Upper lobe of right lung (tissue), 1 donor: ENCODE measurements at regions not wholly inside any gene's neighbourhood (a gene's known extent, or its start where the extent isn't known, plus 50 kb on each side); places are given as distances from the start of the nearest gene placed in this dataset.

Experiments
- ATAC-seq: fragments of 200-7000 bp; cut with Tn5 transposase; one replicate; pipeline ENCODE4 v1.9.1; 2020; ENCODE audit warnings: mild to moderate bottlenecking, moderate library complexity
- DNase-seq: peaks from one replicate; pipeline ENCODE4 v3.0.0-alpha.2; 2020
- H3K27ac ChIP-seq: fragments of 200-600 bp; one replicate; pipeline ENCODE4 v1.8.0; 2022
- H3K27me3 ChIP-seq: fragments of 200-600 bp; one replicate; pipeline ENCODE4 v1.8.0; 2022; ENCODE audit warnings: mild to moderate bottlenecking
- H3K36me3 ChIP-seq: fragments of 200-600 bp; one replicate; pipeline ENCODE4 v1.8.0; 2022
- H3K4me1 ChIP-seq: fragments of 200-600 bp; one replicate; pipeline ENCODE4 v1.8.0; 2022
- H3K4me3 ChIP-seq: fragments of 200-600 bp; one replicate; pipeline ENCODE4 v1.8.0; 2022; ENCODE audit warnings: mild to moderate bottlenecking
- H3K9me3 ChIP-seq: fragments of 200-600 bp; one replicate; pipeline ENCODE4 v1.8.0; 2022
- CTCF ChIP-seq: fragments of 200-600 bp; IDR thresholded peaks from one replicate; pipeline ENCODE4 v1.8.0; 2022; ENCODE audit warnings: antibody characterized with exemption
- intact Hi-C: fragments of 100-400 bp; cut with DNase I; formaldehyde crosslinking; loops from one replicate; pipeline ENCODE4 v1.11.0; 2022
- donor health status: DM: no; HTN: yes; CAD: no; lungs with severe emphysema.

DNA sequence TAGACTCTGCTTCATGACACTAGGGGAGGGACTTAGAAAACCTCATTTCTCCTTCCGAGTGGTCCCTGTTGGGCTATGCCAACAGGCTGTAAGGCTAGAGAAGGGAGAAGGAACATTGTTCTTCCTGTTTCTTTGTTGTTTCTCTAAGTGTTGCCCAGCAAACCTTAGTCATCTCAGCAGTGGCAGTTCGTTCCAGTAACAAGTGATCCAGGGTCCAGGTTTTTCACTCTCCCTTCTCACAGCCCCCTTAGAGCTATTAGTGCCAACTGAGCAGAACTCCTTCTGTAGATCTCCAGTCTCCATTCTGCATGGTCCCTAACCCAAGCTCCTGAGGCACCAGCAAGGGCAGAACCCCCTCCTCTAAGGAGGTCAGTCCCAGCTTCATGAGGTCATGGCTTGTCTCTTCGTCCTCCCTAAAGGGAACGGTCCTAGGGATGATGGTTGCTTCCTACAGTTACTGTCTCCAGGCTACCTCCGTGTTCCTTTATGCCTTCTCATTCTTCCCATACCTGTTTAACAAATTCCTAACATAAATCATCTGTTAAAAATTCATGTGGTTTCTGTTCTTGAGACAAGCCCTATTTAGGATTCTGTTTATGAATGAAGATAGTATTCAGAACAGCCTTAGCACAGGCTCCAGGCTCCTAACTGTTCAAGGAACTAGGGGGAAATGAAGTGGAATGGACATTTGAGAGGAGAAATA lies 168.6 kb upstream of the UBASH3B start:
- intact Hi-C loops = no loop called here
- H3K27me3 ChIP-seq = no peaks in the 10 kb centered on the region
- H3K36me3 ChIP-seq = no peaks in the 10 kb centered on the region
- no peak overlapping the region for H3K4me3 ChIP-seq
- DNase-seq (no peak), ATAC-seq (no peak)
- H3K27ac ChIP-seq = no peak overlapping the region
- TF ChIP-seq CTCF = no peak
- H3K9me3 ChIP-seq = peaks cover 20% of the 10 kb centered on the region
- H3K4me1 ChIP-seq = no peaks in the 10 kb centered on the region

- Histone ChIP-seq H3K4me3 (no peak overlapping the region), H3K36me3 (no peaks in the 10 kb centered on the region), H3K27ac (no peak overlapping the region), H3K27me3 (no peaks in the 10 kb centered on the region), H3K9me3 (peaks cover 17% of the 10 kb centered on the region), H3K4me1 (no peaks in the 10 kb centered on the region)
- no peak for TF ChIP-seq CTCF
- no peak for DNase-seq
- no peak for ATAC-seq
- intact Hi-C loops = no loop called here
Observed at GRCh38 chr11:122478986-122479385, 176.5 kb upstream of the UBASH3B start.

DNA sequence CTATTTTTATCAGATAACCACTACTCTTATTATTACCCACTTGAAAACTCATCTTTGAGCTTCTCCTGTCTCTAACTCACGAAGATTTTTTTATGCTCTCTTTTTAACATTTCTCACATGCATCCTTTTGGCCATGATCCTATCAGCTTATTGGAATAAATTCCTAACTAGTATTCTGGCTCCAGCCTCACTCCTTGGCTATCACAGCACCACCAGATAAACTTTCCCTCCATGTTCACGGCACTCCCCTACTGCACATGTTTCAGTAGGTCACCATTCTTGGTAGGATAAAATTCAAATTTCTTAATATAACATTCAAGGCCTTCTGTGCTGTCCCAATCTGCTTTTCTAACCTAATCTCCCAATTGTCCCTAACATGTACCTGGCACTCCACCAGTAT lies 186.6 kb upstream of the UBASH3B start:
- H3K27ac ChIP-seq = no peak overlapping the region
- intact Hi-C loops = no loop called here
- TF ChIP-seq CTCF = no peak
- no peaks in the 10 kb centered on the region for H3K27me3 ChIP-seq
- no peaks in the 10 kb centered on the region for H3K36me3 ChIP-seq
- no peak overlapping the region for H3K4me3 ChIP-seq
- H3K9me3 ChIP-seq = no peaks in the 10 kb centered on the region
- no peaks in the 10 kb centered on the region for H3K4me1 ChIP-seq
- DNase-seq = no peak
- no peak for ATAC-seq

DNA sequence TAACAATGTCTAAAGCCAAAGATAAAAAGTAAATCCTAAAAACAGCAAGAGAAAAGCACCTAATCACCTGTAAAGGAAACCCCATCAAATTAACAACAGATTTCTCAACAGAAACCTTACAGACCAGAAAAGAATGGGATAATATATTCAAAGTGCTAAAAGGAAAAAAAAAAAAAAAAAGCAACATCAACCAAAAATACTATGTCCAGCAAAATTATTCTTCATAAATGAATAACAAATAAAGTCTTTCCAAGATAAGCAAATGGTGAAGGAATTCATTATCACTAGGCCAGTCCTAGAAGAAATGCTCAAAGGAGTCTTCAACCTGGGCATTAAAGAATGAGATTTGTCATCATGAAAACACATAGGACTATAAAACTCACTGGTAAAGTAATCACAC lies 192.0 kb upstream of the UBASH3B start:
- H3K27me3 ChIP-seq = no peaks in the 10 kb centered on the region
- intact Hi-C loops = no loop called here
- DNase-seq = no peak

GRCh38 chr11:122459064-122459463 lies 196.5 kb upstream of the UBASH3B start:
- Histone ChIP-seq H3K4me1 (no peaks in the 10 kb centered on the region), H3K9me3 (peaks cover 8% of the 10 kb centered on the region), H3K36me3 (no peaks in the 10 kb centered on the region), H3K4me3 (no peak overlapping the region), H3K27ac (no peak overlapping the region), H3K27me3 (no peaks in the 10 kb centered on the region)
- no peak for TF ChIP-seq CTCF
- DNase-seq (no peak), ATAC-seq (no peak)
- intact Hi-C loops = no loop called here

More for the DNA sequence above, 192.0 kb upstream of the UBASH3B start:
- Histone ChIP-seq H3K36me3 (no peaks in the 10 kb centered on the region), H3K4me3 (no peak overlapping the region), H3K4me1 (no peaks in the 10 kb centered on the region), H3K9me3 (peaks cover 8% of the 10 kb centered on the region), H3K27ac (no peak overlapping the region)
- TF ChIP-seq CTCF = no peak
- no peak for ATAC-seq

DNA sequence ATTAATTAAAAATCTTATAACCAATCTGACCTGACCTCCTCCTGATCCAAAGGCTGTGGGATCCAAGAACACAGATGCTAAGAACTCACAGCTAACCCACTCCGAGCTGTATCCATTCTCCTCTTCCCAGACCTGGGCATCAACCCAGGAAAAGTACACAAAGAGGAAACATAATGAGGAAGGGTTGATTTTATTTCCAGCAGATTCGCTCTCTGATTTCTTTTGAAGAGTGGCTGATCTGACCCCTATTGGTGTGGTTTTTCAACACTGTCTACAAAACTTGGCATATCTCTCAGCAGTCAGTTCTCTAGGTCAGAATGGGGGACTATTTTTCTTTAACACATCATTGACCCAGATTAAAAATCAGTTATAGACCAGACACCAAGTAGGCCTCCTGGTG lies 201.9 kb upstream of the UBASH3B start:
- Histone ChIP-seq H3K36me3 (no peaks in the 10 kb centered on the region), H3K4me1 (no peaks in the 10 kb centered on the region), H3K27ac (no peak overlapping the region), H3K4me3 (no peak overlapping the region), H3K9me3 (no peaks in the 10 kb centered on the region), H3K27me3 (no peaks in the 10 kb centered on the region)
- DNase-seq = no peak
- no peak for ATAC-seq
- intact Hi-C loops = no loop called here
- TF ChIP-seq CTCF = no peak
